Caco-2 (cell line): ENCODE measurements at regions not wholly inside any gene's neighbourhood (a gene's known extent, or its start where the extent isn't known, plus 50 kb on each side); places are given as distances from the start of the nearest gene placed in this dataset.

Experiments used
- BruUV-seq: library from RNA; stranded (reverse); fragments of 400-500 nt; replicated peaks from 2 replicates; lab custom pipeline; 2021; lab: Mats Ljungman, UMichigan
- CTCF ChIA-PET: fragments of 300-600 bp; sonication (Branson Sonifier 250); formaldehyde crosslinking; loops from one replicate; lab custom pipeline; 2022; ENCODE audit warnings: antibody characterized with exemption; lab: Charles Lee
- POLR2A ChIA-PET: fragments of 300-600 bp; sonication (Branson Sonifier 250); formaldehyde crosslinking; loops from one replicate; lab custom pipeline; 2022; ENCODE audit warnings: antibody characterized with exemption; lab: Charles Lee
- DNase-seq, 2 experiments: peaks; one replicate each; pipeline versions ENCODE4 v3.0.0 to v3.0.0-alpha.2; 2020 to 2022
- H3K27me3 ChIP-seq: replicated peaks from 2 replicates; pipeline ENCODE4 v1.6.0; 2011; ENCODE audit warnings: low read length; ENCODE audit not compliant: control insufficient read depth, insufficient read depth
- H3K36me3 ChIP-seq: 2 replicates; pipeline ENCODE4 v1.5.1; 2011; ENCODE audit warnings: low read length; ENCODE audit not compliant: control insufficient read depth, insufficient read depth
- H3K4me1 ChIP-seq: fragments of 250-450 bp; sonication (Bioruptor Pico); 2 replicates; pipeline ENCODE4 v1.5.1; 2020; ENCODE audit warnings: mild to moderate bottlenecking
- H3K4me3 ChIP-seq: 2 replicates; pipeline ENCODE4 v1.5.1; 2011; ENCODE audit warnings: low read depth, mild to moderate bottlenecking, control low read depth, low read length
- H3K9me3 ChIP-seq: fragments of 250-450 bp; sonication (Bioruptor Pico); 2 replicates; pipeline ENCODE4 v1.5.1; 2020; ENCODE audit warnings: mild to moderate bottlenecking, moderate library complexity
- H3K27ac Mint-ChIP-seq: one replicate; pipeline ENCODE4 v1.8.0; 2022; ENCODE audit warnings: mixed read lengths; ENCODE audit not compliant: unreplicated experiment
- H3K27me3 Mint-ChIP-seq: one replicate; pipeline ENCODE4 v1.8.0; 2022; ENCODE audit warnings: mixed read lengths; ENCODE audit not compliant: insufficient read depth, unreplicated experiment
- H3K36me3 Mint-ChIP-seq: one replicate; pipeline ENCODE4 v1.8.0; 2022; ENCODE audit warnings: mild to moderate bottlenecking, mixed read lengths; ENCODE audit not compliant: insufficient read depth, unreplicated experiment
- H3K4me1 Mint-ChIP-seq: one replicate; pipeline ENCODE4 v1.8.0; 2022; ENCODE audit warnings: low read depth, mixed read lengths; ENCODE audit not compliant: unreplicated experiment
- H3K4me3 Mint-ChIP-seq: one replicate; pipeline ENCODE4 v1.8.0; 2022; ENCODE audit warnings: mild to moderate bottlenecking, moderate library complexity, mixed read lengths; ENCODE audit not compliant: unreplicated experiment
- H3K9me3 Mint-ChIP-seq: one replicate; pipeline ENCODE4 v1.8.0; 2022; ENCODE audit warnings: mixed read lengths; ENCODE audit not compliant: unreplicated experiment
- CTCF ChIP-seq, 2 experiments: fragments of 200-600 bp in 1 of 2; IDR thresholded peaks; 1 replicate in 1 of 2; 2 replicates in 1 of 2; pipeline versions ENCODE4 v1.5.1 to v1.8.0; 2011 to 2022; ENCODE audit warnings: antibody characterized with exemption in 1 of 2, control low read depth in 1 of 2, inconsistent platforms in 1 of 2, low read depth in 1 of 2, low read length in 1 of 2, mild to moderate bottlenecking in 1 of 2, moderate library complexity in 1 of 2; ENCODE audit not compliant: insufficient read depth in 1 of 2, severe bottlenecking in 1 of 2, unreplicated experiment in 1 of 2
- intact Hi-C: fragments of 100-400 bp; cut with micrococcal nuclease; formaldehyde crosslinking; loops from one replicate; pipeline ENCODE4 v1.10.0; 2022; ENCODE audit not compliant: unreplicated experiment

GRCh38 chr17:51507444-51507843, 247.1 kb downstream of the UTP18 start:
- Mint-ChIP-seq H3K9me3 (no peaks in the 10 kb centered on the region), H3K36me3 (no peaks in the 10 kb centered on the region), H3K4me1 (no peaks in the 10 kb centered on the region), H3K27me3 (peaks cover 36% of the 10 kb centered on the region), H3K27ac (no peak overlapping the region), H3K4me3 (no peak overlapping the region)
- no peaks in the 10 kb centered on the region for H3K4me1 ChIP-seq
- CTCF ChIA-PET = no interaction called here
- no peak overlapping the region for H3K4me3 ChIP-seq
- peaks cover 1% of the 10 kb centered on the region; the same call in 1 of the 2 replicates for H3K27me3 ChIP-seq
- POLR2A ChIA-PET = no interaction called here
- no peaks in the 10 kb centered on the region for H3K9me3 ChIP-seq
- H3K36me3 ChIP-seq = no peaks in the 10 kb centered on the region
- no peak for TF ChIP-seq CTCF (IDR thresholded peaks at IDR 0.05; ENCODE audit: insufficient read depth in 1 of 2, low read depth in 1 of 2, low read length in 1 of 2, severe bottlenecking in 1 of 2, unreplicated experiment in 1 of 2)
- intact Hi-C loops = no loop called here
- DNase-seq = no peak
- BruUV-seq = no TSS peak

- no peak overlapping the region for H3K4me3 ChIP-seq
- H3K27me3 Mint-ChIP-seq = peaks cover 36% of the 10 kb centered on the region
- H3K4me3 Mint-ChIP-seq = no peak overlapping the region
- DNase-seq = no peak
- intact Hi-C loops = no loop called here
- POLR2A ChIA-PET = no interaction called here
- BruUV-seq = no TSS peak
- no peak for TF ChIP-seq CTCF (IDR thresholded peaks at IDR 0.05; ENCODE audit: insufficient read depth in 1 of 2, low read depth in 1 of 2, low read length in 1 of 2, severe bottlenecking in 1 of 2, unreplicated experiment in 1 of 2)
- no peaks in the 10 kb centered on the region for H3K36me3 ChIP-seq
- H3K4me1 ChIP-seq = no peaks in the 10 kb centered on the region
- no peaks in the 10 kb centered on the region for H3K27me3 ChIP-seq
- no peak overlapping the region for H3K27ac Mint-ChIP-seq
- H3K9me3 Mint-ChIP-seq = no peaks in the 10 kb centered on the region
- no peaks in the 10 kb centered on the region for H3K36me3 Mint-ChIP-seq
- CTCF ChIA-PET = no interaction called here
- no peaks in the 10 kb centered on the region for H3K4me1 Mint-ChIP-seq
- H3K9me3 ChIP-seq = no peaks in the 10 kb centered on the region
These were observed 247.7 kb downstream of the UTP18 start for GRCh38 chr17:51508048-51508447.

DNA sequence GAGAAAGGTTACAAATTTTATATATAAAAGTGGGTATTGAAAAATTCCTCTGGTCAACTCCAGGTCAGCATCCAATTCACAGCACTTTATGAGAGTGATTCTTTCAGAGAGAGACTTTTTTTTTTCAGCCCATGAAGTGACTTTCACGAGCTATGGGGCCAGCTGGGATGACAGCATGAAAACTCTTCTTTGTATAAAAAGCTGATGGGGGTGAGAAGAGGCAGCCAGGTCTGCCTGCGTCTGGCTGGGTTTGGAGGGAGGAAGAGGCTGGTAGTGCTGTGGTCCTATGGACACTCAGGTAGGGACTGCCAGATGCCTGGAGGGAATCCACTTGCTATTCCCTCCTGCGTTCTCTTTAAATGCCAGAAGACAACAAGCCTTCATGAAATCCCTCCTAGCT, 250.6 kb downstream of the UTP18 start:
- CTCF ChIA-PET = no interaction called here
- TF ChIP-seq CTCF (IDR thresholded peaks at IDR 0.05; ENCODE audit: insufficient read depth in 1 of 2, low read depth in 1 of 2, low read length in 1 of 2, severe bottlenecking in 1 of 2, unreplicated experiment in 1 of 2) = no peak
- Mint-ChIP-seq H3K36me3 (no peaks in the 10 kb centered on the region), H3K4me3 (no peak overlapping the region), H3K27ac (no peak overlapping the region), H3K4me1 (no peaks in the 10 kb centered on the region), H3K9me3 (no peaks in the 10 kb centered on the region), H3K27me3 (peaks cover 26% of the 10 kb centered on the region)
- H3K9me3 ChIP-seq = no peaks in the 10 kb centered on the region
- no peak overlapping the region for H3K4me3 ChIP-seq
- no peak for DNase-seq
- no TSS peak for BruUV-seq
- no peaks in the 10 kb centered on the region for H3K27me3 ChIP-seq
- H3K4me1 ChIP-seq = no peaks in the 10 kb centered on the region
- no peaks in the 10 kb centered on the region for H3K36me3 ChIP-seq
- intact Hi-C loops = no loop called here
- POLR2A ChIA-PET = no interaction called here
